Stomach smooth muscle (tissue), 2 donors: ENCODE measurements at regions not wholly inside any gene's neighbourhood (a gene's known extent, or its start where the extent isn't known, plus 50 kb on each side); places are given as distances from the start of the nearest gene placed in this dataset.
"Not testable (repeated sequence)": the region's sequence is repeated elsewhere in the genome, so short reads cannot be mapped to it uniquely, and the experiment has no call there.

Experiments
- H3K27ac ChIP-seq: one replicate; pipeline ENCODE4 v1.7.0; 2013; ENCODE audit warnings: mild to moderate bottlenecking, low read length, inconsistent platforms
- H3K27me3 ChIP-seq, 2 donors: one replicate each; pipeline ENCODE4 v1.7.0; 2013; ENCODE audit warnings: low read length in 2 of 2; ENCODE audit not compliant: insufficient read depth in 2 of 2, control insufficient read depth in 1 of 2
- H3K36me3 ChIP-seq, 2 donors: one replicate each; pipeline ENCODE4 v1.7.0; 2013; ENCODE audit warnings: low read length in 2 of 2; ENCODE audit not compliant: control insufficient read depth in 2 of 2, insufficient read depth in 2 of 2
- H3K4me1 ChIP-seq: one replicate; pipeline ENCODE4 v1.7.0; 2013; ENCODE audit warnings: low read length; ENCODE audit not compliant: control insufficient read depth, insufficient read depth
- H3K4me3 ChIP-seq, 2 donors: one replicate each; pipeline ENCODE4 v1.7.0; 2013; ENCODE audit warnings: low read length in 2 of 2
- H3K9ac ChIP-seq, 2 donors: one replicate each; pipeline ENCODE4 v1.7.0; 2013; ENCODE audit warnings: low read length in 2 of 2, mild to moderate bottlenecking in 1 of 2
- H3K9me3 ChIP-seq, 2 donors: one replicate each; pipeline ENCODE4 v1.7.0; 2013; ENCODE audit warnings: low read length in 2 of 2; ENCODE audit not compliant: control insufficient read depth in 2 of 2
- donor health status: healthy.
- donor health status: Pancreatic carcinoma.

DNA sequence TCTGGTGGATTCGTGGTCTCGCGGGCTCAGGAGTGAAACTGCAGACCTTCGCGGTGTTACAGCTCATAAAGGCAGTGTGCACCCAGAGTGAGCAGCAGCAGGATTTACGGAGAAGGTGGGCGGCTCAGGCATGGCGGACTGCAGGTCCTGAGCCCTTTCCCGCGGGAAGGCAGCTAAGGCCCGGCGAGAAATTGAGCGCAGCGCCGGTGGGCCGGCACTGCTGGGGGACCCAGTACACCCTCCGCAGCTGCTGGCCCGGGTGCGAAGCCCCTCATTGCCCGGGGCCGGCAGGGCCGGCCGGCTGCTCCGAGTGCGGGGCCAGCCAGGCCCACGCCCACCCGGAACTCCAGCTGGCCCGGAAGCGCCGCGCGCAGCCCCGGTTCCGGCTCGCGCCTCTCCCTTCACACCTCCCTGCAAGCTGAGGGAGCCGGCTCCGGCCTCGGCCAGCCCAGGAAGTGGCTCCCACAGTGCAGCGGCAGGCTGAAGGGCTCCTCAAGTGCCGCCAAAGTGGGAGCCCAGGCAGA is 1456.2 kb upstream of the GBE1 start:
- H3K36me3 ChIP-seq, H3K4me3 ChIP-seq, H3K27ac ChIP-seq, H3K4me1 ChIP-seq, H3K27me3 ChIP-seq, H3K9ac ChIP-seq, H3K9me3 ChIP-seq: not testable (repeated sequence)

DNA sequence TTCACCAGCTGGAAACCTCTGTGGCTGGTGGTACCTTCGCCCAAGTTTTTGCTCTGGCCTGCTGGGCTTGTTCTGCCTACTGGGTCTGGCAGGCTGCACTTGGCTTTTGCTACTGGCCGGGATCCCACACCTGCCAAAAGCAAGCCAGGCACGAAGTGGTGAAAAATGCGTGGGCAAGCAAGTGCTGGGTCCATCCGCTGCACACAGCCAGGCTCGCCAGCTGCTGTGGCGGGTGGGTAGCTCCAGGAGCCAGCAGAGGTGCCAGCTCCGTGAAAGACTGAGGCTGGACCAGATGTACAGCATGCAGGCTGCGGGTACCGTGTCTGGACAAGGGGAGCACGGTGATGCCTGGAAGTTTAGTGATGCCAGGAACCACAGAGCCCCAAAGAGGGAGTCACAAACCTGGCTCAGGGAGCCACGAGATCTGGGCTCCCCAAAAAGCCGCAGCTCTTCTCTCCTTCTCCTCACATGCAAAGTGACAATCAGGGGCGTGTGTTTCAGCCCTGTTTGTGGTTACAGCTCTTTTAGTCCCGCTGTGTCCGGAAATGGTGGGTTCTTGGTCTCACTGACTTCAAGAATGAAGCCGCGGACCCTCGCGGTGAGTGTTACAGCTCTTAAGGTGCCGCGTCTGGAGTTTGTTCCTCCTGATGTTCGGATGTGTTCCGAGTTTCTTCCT is 1455.6 kb upstream of the GBE1 start:
- Histone ChIP-seq H3K9me3 (no peaks in the 10 kb centered on the region), H3K4me1 (no peaks in the 10 kb centered on the region), H3K4me3 (no peak overlapping the region), H3K27ac (no peak overlapping the region), H3K27me3 (no peaks in the 10 kb centered on the region), H3K36me3 (no peaks in the 10 kb centered on the region), H3K9ac (no peak overlapping the region)

DNA sequence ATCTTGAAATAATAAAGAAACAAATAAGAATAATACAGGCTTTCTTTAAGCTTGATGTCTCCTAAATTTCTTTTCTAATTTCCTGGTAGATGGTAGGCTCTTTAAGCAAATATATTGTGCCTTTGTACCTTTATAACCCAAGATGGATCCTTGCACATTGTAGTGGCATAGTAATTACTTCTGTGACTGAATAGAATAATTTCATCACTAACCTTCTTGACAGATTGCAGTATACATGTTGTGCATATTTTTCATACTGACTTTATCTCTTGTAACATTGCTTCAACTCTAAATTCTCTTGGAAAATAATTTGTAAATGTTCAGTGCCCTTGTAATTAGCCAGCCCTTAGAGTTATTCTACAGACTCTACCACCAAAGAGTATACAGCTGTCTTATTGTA is 1433.8 kb upstream of the GBE1 start:
- Histone ChIP-seq H3K4me3 (no peak overlapping the region), H3K9me3 (no peaks in the 10 kb centered on the region), H3K27ac (no peak overlapping the region), H3K27me3 (no peaks in the 10 kb centered on the region), H3K4me1 (no peaks in the 10 kb centered on the region), H3K9ac (no peak overlapping the region), H3K36me3 (no peaks in the 10 kb centered on the region)

DNA sequence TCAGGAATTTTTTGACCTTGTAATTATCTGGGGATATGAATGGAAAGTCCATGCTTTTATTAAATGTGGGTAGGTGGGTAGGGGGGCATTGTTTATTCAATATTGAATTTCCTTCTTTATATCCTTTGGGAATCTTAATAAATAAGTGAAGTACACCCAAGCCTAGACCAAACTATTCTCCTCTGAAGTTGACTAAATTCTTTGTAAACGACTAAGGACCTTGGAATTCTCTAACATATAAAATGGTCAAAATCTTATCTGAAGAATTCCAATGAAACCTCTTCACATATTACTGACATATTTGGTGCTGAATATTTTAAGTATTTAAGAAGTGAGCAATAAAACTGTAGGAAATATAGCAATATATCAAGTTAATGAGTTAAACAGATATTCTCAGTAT is 1432.1 kb upstream of the GBE1 start:
- no peaks in the 10 kb centered on the region for H3K36me3 ChIP-seq
- H3K27me3 ChIP-seq: no peaks in the 10 kb centered on the region
- no peak overlapping the region for H3K9ac ChIP-seq
- H3K9me3 ChIP-seq: no peaks in the 10 kb centered on the region
- no peak overlapping the region for H3K4me3 ChIP-seq
- no peaks in the 10 kb centered on the region for H3K4me1 ChIP-seq
- no peak overlapping the region for H3K27ac ChIP-seq

DNA sequence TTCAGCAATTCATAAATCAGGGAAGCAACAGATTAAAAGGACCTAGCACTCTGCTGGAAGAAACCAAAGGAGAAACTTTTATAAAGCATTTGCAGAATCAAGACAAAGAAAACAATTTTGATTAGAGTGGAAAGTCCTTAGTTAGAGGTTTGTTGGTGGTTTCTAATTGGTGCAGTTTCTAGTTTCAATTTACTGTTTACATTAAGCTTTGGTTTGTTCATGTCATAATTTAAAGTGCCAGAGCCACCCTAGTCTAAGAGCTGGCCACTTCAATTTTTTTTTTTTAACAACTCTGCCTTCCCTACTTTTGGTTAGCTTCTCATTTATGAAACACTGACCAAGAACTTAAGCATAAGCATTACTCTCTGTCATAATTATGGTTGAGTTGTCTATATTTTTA is 1428.2 kb upstream of the GBE1 start:
- H3K4me3 ChIP-seq: no peak overlapping the region
- no peak overlapping the region for H3K27ac ChIP-seq

DNA sequence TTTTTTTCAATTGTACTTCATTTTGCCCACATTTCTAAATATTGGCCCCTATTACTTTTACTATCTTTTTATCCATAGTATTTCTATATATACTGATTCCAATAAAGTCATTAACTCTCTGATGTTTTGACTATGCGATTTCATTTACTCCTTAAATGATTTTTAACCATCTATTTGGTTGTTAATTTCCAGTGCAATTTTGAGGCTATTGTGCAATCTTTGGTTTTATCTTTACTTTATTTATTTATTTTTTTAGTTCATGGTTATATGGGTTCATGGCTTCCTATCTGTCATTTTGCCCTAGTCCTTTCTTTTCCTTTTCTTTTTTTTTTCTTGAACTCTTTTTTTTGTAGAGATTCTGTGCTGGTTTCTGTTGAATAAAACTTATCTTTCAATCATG is 1408.0 kb upstream of the GBE1 start:
- H3K9ac ChIP-seq: no peak overlapping the region
- H3K27ac ChIP-seq: no peak overlapping the region
- H3K27me3 ChIP-seq: no peaks in the 10 kb centered on the region
- no peaks in the 10 kb centered on the region for H3K4me1 ChIP-seq
- H3K9me3 ChIP-seq: no peaks in the 10 kb centered on the region
- no peak overlapping the region for H3K4me3 ChIP-seq
- no peaks in the 10 kb centered on the region for H3K36me3 ChIP-seq

More for the DNA sequence above, 1428.2 kb upstream of the GBE1 start:
- Histone ChIP-seq H3K9me3 (no peaks in the 10 kb centered on the region), H3K36me3 (no peaks in the 10 kb centered on the region), H3K9ac (no peak overlapping the region), H3K4me1 (no peaks in the 10 kb centered on the region), H3K27me3 (no peaks in the 10 kb centered on the region)

DNA sequence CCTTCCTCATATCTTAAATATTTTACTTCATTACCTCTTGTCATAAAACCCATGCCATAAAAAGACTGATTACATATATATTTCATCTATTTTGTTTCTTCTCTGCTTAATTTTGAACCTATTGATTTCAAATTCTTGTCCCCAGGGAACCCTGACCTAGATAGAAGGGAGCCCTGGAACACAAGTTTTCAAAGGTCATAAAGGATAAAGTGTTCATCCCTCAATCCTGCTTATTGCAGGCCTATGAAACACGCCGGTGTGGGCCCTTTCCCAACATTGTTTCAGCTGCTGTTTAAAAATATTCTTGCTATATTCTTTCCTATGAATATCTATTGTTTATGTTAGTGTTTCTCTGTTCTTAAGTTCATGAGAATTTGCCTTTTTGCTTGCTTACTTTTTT is 1389.5 kb upstream of the GBE1 start:
- H3K4me3 ChIP-seq: no peak overlapping the region
- H3K9me3 ChIP-seq: no peaks in the 10 kb centered on the region
- H3K27ac ChIP-seq: no peak overlapping the region
- no peaks in the 10 kb centered on the region for H3K36me3 ChIP-seq
- no peaks in the 10 kb centered on the region for H3K27me3 ChIP-seq
- H3K4me1 ChIP-seq: no peaks in the 10 kb centered on the region
- H3K9ac ChIP-seq: no peak overlapping the region

DNA sequence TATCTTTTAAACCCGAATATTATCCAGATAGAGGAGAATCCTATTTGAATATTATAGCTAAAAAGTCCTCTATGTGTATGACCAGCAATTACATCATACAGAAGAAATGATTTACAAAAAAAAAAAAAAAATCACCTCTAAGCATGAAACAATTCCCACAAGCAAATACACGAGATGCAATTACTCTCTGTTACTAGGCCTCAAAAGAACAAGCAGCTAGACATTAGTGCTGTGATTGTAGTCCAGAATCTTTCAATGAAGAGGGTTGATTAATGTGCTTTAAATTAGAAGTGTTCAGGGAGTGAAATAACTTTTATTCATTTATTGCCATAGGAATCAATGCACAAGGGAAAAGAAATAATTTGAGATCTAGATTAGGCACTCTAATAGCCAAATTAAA is 1379.5 kb upstream of the GBE1 start:
- Histone ChIP-seq H3K36me3 (no peaks in the 10 kb centered on the region), H3K9me3 (no peaks in the 10 kb centered on the region), H3K9ac (no peak overlapping the region), H3K4me3 (no peak overlapping the region), H3K27ac (no peak overlapping the region), H3K4me1 (no peaks in the 10 kb centered on the region), H3K27me3 (no peaks in the 10 kb centered on the region)

DNA sequence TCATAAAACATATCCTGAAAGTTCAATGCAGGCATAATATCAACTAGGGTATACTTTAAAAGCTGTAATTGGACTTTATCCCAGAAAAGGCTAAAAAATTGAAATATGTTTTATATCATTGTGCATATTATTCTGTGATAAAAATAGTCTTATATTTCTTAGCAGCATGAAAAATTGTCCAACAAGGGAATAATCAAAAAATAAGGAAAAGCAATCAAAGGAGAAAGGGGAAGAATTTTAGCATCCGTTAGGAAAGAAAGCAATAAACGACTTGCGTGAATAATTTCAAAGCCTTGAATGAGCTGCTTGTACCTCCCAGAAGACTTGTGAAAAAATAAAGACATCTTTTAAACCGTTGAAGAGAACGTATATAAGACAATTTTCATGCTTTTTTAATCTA is 1369.8 kb upstream of the GBE1 start:
- Histone ChIP-seq H3K9me3 (no peaks in the 10 kb centered on the region), H3K4me1 (no peaks in the 10 kb centered on the region), H3K4me3 (no peak overlapping the region), H3K27me3 (no peaks in the 10 kb centered on the region), H3K36me3 (no peaks in the 10 kb centered on the region), H3K9ac (no peak overlapping the region), H3K27ac (no peak overlapping the region)

DNA sequence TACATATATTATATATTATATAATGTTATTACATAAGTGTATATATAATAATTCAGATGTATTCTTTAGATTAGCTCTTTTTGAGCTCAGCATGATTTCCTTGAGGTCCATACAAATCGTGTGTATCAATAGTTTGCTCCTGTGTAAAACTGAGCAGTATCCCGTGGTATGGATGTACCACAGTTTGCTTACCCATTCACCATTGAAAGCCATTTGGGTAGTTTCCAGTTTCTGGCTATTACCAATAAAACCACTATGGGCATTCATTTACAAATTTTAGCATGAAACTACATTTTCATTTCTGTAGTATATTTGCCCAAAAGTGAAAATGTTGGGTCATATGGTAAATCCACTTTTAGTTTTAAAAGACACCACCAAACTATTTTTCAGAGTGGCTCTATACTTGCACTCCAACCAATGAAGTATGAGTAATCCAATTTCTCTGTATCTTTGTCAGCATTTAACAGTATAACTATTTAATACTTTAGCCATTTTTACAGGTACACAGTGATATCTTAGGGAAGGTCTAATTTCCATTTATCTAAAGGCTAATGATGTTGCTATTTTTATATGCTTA is 1361.4 kb upstream of the GBE1 start:
- Histone ChIP-seq H3K27me3 (no peaks in the 10 kb centered on the region), H3K4me3 (no peak overlapping the region), H3K36me3 (no peaks in the 10 kb centered on the region), H3K9ac (no peak overlapping the region), H3K4me1 (no peaks in the 10 kb centered on the region), H3K9me3 (no peaks in the 10 kb centered on the region), H3K27ac (no peak overlapping the region)

DNA sequence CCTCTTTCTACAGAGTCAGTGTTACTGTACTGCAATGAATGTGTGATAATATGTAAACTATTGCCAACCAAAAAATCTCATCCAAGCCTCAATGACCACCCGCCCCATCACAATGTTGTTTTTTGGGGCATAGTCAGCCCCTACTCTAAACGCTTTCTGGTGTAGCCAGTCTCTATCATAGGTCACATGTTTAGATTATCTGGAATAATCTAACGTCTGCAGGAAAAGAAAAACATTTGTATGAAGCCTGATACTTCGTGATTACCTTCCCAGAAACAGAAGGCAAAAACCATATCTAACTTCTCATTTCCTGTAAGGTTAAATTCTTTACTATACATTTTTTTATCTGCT is 1331.8 kb upstream of the GBE1 start:
- H3K27me3 ChIP-seq: no peaks in the 10 kb centered on the region
- H3K36me3 ChIP-seq: no peaks in the 10 kb centered on the region
- H3K27ac ChIP-seq: no peak overlapping the region
- H3K4me3 ChIP-seq: no peak overlapping the region
- H3K9ac ChIP-seq: no peak overlapping the region
- no peaks in the 10 kb centered on the region for H3K4me1 ChIP-seq
- no peaks in the 10 kb centered on the region for H3K9me3 ChIP-seq
